OCI-LY3 (cell line): ENCODE measurements at regions not wholly inside any gene's neighbourhood (a gene's known extent, or its start where the extent isn't known, plus 50 kb on each side); places are given as distances from the start of the nearest gene placed in this dataset.

Experiments
- H2AFZ ChIP-seq: fragments of 200-600, 300-600 bp; shearing (Covaris generic); 2 replicates; pipeline ENCODE4 v1.6.0; 2014; ENCODE audit warnings: antibody characterized with exemption, low read depth, low read length
- H3K27ac ChIP-seq: fragments of 200-600, 300-600 bp; sonication (generic); 2 replicates; pipeline ENCODE4 v1.5.1; 2014; ENCODE audit warnings: mild to moderate bottlenecking, low read length, moderate library complexity, mixed read lengths
- H3K27me3 ChIP-seq: fragments of 200-600, 300-600 bp; sonication (generic); 2 replicates; pipeline ENCODE4 v1.6.1; 2014; ENCODE audit warnings: low read depth, low read length, mixed read lengths
- H3K36me3 ChIP-seq: fragments of 200-600, 300-600 bp; sonication (generic); replicated peaks from 2 replicates; pipeline ENCODE3; 2014; ENCODE audit warnings: low read depth, low read length, mixed read lengths
- H3K4me1 ChIP-seq: fragments of 300-600, 200-600 bp; sonication (generic); 2 replicates; pipeline ENCODE4 v1.6.1; 2014; ENCODE audit warnings: low read length, mixed read lengths
- H3K4me2 ChIP-seq: fragments of 200-600, 300-600 bp; sonication (generic); 2 replicates; pipeline ENCODE4 v1.6.1; 2014; ENCODE audit warnings: low read length, mixed read lengths
- H3K4me3 ChIP-seq: fragments of 300-600, 200-600 bp; sonication (generic); 2 replicates; pipeline ENCODE4 v1.5.1; 2014; ENCODE audit warnings: antibody characterized with exemption, mild to moderate bottlenecking, low read length, moderate library complexity
- H3K79me2 ChIP-seq: fragments of 300-600, 200-600 bp; shearing (Covaris generic); 2 replicates; pipeline ENCODE4 v1.6.1; 2014; ENCODE audit warnings: mild to moderate bottlenecking, low read length, mixed read lengths
- H3K9ac ChIP-seq: fragments of 300-600, 200-600 bp; shearing (Covaris generic); 2 replicates; pipeline ENCODE4 v1.6.0; 2014; ENCODE audit warnings: mild to moderate bottlenecking, low read length, moderate library complexity
- H3K9me3 ChIP-seq: fragments of 200-600, 300-600 bp; shearing (Covaris generic); 2 replicates; pipeline ENCODE4 v1.6.1; 2014; ENCODE audit warnings: low read length, mixed read lengths; ENCODE audit not compliant: insufficient read depth
- H4K20me1 ChIP-seq: fragments of 200-600, 300-600 bp; sonication (generic); 2 replicates; pipeline ENCODE4 v1.6.1; 2016; ENCODE audit warnings: low read length, mixed read lengths; ENCODE audit not compliant: insufficient read depth
- CTCF ChIP-seq: fragments of 200-600, 300-600 bp; sonication (generic); IDR thresholded peaks from 2 replicates; pipeline ENCODE4 v1.5.1; 2014; ENCODE audit warnings: antibody characterized with exemption, low read length, low read depth
- EZH2phosphoT487 ChIP-seq: fragments of 200-600 bp; shearing (Covaris generic); IDR thresholded peaks from 2 replicates; pipeline ENCODE4 v1.6.1; 2018; ENCODE audit warnings: antibody characterized with exemption, mixed run types, low read depth

GRCh38 chr2:201950606-201951005 is 83.0 kb upstream of the FZD7 start:
- Histone ChIP-seq H3K27me3 (peaks cover 6% of the 10 kb centered on the region; the same call in 1 of the 2 replicates), H2AFZ (no peak overlapping the region), H3K9ac (no peak overlapping the region), H3K4me2 (no peak overlapping the region), H3K4me1 (no peaks in the 10 kb centered on the region), H3K4me3 (no peak overlapping the region), H4K20me1 (no peaks in the 10 kb centered on the region), H3K79me2 (no peaks in the 10 kb centered on the region), H3K27ac (no peak overlapping the region), H3K36me3 (no peaks in the 10 kb centered on the region), H3K9me3 (no peaks in the 10 kb centered on the region)
- TF ChIP-seq EZH2phosphoT487, result no peak
- TF ChIP-seq CTCF, result no peak

GRCh38 chr2:201952187-201952586 is 81.5 kb upstream of the FZD7 start:
- H3K4me2 ChIP-seq, result no peak overlapping the region
- no peak for TF ChIP-seq CTCF
- TF ChIP-seq EZH2phosphoT487, result no peak
- peaks cover 4% of the 10 kb centered on the region; the same call in 1 of the 2 replicates for H3K27me3 ChIP-seq
- no peaks in the 10 kb centered on the region for H3K9me3 ChIP-seq
- no peak overlapping the region for H2AFZ ChIP-seq
- H3K79me2 ChIP-seq, result no peaks in the 10 kb centered on the region
- H3K27ac ChIP-seq, result no peak overlapping the region
- no peak overlapping the region for H3K9ac ChIP-seq
- H3K4me3 ChIP-seq, result no peak overlapping the region
- H3K36me3 ChIP-seq, result no peaks in the 10 kb centered on the region
- H3K4me1 ChIP-seq, result peaks cover 4% of the 10 kb centered on the region; the same call in 1 of the 2 replicates
- no peaks in the 10 kb centered on the region for H4K20me1 ChIP-seq

- no peak overlapping the region for H3K4me3 ChIP-seq
- H3K27me3 ChIP-seq, result peaks cover 4% of the 10 kb centered on the region; the same call in 1 of the 2 replicates
- no peaks in the 10 kb centered on the region for H3K9me3 ChIP-seq
- no peaks in the 10 kb centered on the region for H3K36me3 ChIP-seq
- H4K20me1 ChIP-seq, result no peaks in the 10 kb centered on the region
- no peak overlapping the region for H2AFZ ChIP-seq
- no peak for TF ChIP-seq CTCF
- no peak for TF ChIP-seq EZH2phosphoT487
- no peak overlapping the region for H3K9ac ChIP-seq
- peaks cover 4% of the 10 kb centered on the region; the same call in 1 of the 2 replicates for H3K4me1 ChIP-seq
- H3K79me2 ChIP-seq, result no peaks in the 10 kb centered on the region
- no peak overlapping the region for H3K4me2 ChIP-seq
- H3K27ac ChIP-seq, result no peak overlapping the region
Measured at GRCh38 chr2:201953396-201953795, 80.3 kb upstream of the FZD7 start.

DNA sequence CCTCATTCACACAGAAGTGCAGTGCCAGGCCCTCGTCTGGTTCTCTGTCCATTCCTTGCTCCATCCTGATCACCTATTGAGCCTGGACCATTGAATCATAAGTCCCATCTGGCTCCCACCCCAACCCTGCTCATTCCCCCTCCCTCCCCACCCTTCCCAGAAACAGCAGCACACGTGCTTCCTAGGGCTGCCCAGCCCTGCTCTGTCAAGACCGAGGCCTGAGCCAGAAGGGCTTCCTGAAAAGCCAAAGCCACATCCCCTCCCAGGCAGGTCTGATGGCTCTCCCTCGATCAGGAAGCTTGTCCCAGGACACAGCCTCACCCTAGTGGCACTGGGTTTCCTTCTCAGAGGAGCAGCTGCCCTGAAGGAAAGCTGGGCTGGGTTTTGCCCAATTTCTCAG is 79.8 kb upstream of the FZD7 start:
- Histone ChIP-seq H3K9ac (no peak overlapping the region), H2AFZ (no peak overlapping the region), H3K79me2 (no peaks in the 10 kb centered on the region), H3K9me3 (no peaks in the 10 kb centered on the region), H3K4me2 (no peak overlapping the region), H4K20me1 (no peaks in the 10 kb centered on the region), H3K36me3 (no peaks in the 10 kb centered on the region), H3K4me3 (no peak overlapping the region), H3K27ac (no peak overlapping the region), H3K27me3 (peaks cover 4% of the 10 kb centered on the region; the same call in 1 of the 2 replicates), H3K4me1 (peaks cover 4% of the 10 kb centered on the region; the same call in 1 of the 2 replicates)
- TF ChIP-seq EZH2phosphoT487, result no peak
- no peak for TF ChIP-seq CTCF
